ENCODE measurements at regions not wholly inside any gene's neighbourhood (a gene's known extent, or its start where the extent isn't known, plus 50 kb on each side); places are given as distances from the start of the nearest gene placed in this dataset.

DNA sequence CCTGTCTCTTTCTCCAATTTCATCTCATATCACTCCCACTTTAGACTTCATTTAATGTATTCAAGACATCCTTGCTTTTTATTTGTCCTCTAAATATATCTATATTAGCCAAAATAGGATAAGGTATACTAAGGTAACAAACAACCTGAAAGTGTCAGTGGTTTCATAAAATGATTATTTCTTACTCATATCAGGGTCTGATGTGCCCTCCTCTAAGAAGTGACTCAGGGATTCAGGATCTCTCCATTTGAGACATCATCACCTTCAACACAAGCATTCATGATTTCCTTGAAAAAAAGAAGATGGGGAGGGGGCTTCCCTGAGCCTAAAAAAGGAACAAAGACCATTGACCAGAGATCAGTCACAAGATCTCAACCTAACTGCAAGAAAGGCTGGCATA, 131.4 kb upstream of the POU2AF2 start:
- H4K12ac ChIP-seq (ENCODE audit: low read depth, low read length) = no peak overlapping the region
- no peak overlapping the region for H4K91ac ChIP-seq (ENCODE audit: low read depth, low read length)

DNA sequence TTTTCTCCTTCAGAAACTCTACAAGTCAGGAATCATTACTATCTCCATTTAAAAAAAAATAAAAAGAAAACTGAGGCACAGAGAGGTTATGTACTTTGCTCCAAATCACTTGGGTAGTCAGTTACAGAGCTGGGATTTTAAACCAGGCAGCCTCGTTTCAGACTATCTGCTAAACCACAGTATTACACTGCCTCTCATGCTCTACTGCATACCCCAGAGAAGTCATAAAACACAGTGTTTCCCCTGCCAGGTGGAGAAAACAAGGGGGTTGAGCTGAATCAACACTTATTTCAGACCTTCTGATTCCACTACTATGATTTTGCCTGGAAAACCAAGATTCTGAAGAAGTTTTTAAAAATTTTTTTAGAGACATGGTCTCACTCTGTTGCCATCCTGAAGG, 132.9 kb upstream of the POU2AF2 start:
- WGBS (ENCODE audit: extremely low coverage, insufficient coverage, insufficient read length) = no CpG with 5 or more reads among the region's 1 CpG
- H3K9ac ChIP-seq (ENCODE audit: low read length) = no peak overlapping the region
- no peak overlapping the region for H2AK5ac ChIP-seq (ENCODE audit: low read length)
- no peaks in the 10 kb centered on the region for H3K9me3 ChIP-seq (ENCODE audit: insufficient read depth, low read depth, low read length)
- no peak overlapping the region for H2AFZ ChIP-seq (ENCODE audit: insufficient read depth, low read length, poor library complexity)
- H3K79me2 ChIP-seq (ENCODE audit: control insufficient read depth, insufficient read depth, low read length, poor library complexity) = no peaks in the 10 kb centered on the region
- H2BK5ac ChIP-seq (ENCODE audit: low read depth, low read length, poor library complexity) = no peak overlapping the region
- H4K12ac ChIP-seq (ENCODE audit: low read depth, low read length) = no peak overlapping the region
- H3K79me1 ChIP-seq (ENCODE audit: low read length) = no peaks in the 10 kb centered on the region
- H3K4me1 ChIP-seq (ENCODE audit: control insufficient read depth in 1 of 2, insufficient read depth in 2 of 2, low read length in 2 of 2) = no peaks in the 10 kb centered on the region
- no peak overlapping the region for H2BK120ac ChIP-seq (ENCODE audit: insufficient read depth, low read length, poor library complexity)
- no peak overlapping the region for H3K14ac ChIP-seq (ENCODE audit: low read length)
- H3K4ac ChIP-seq (ENCODE audit: low read depth, low read length) = no peak overlapping the region
- no peaks in the 10 kb centered on the region for H3K27me3 ChIP-seq (ENCODE audit: insufficient read depth, low read length)
- no peak for DNase-seq
- H2BK12ac ChIP-seq (ENCODE audit: low read length) = no peak overlapping the region
- H3K4me3 ChIP-seq (ENCODE audit: low read depth, low read length) = no peak overlapping the region
- no peak overlapping the region for H3K23ac ChIP-seq (ENCODE audit: low read length)
- no peak overlapping the region for H3K4me2 ChIP-seq (ENCODE audit: low read length)
- H3K18ac ChIP-seq (ENCODE audit: low read length) = no peak overlapping the region
- H4K91ac ChIP-seq (ENCODE audit: low read depth, low read length) = no peak overlapping the region
- no peak overlapping the region for H4K8ac ChIP-seq (ENCODE audit: low read depth, low read length)
- no peak overlapping the region for H3K27ac ChIP-seq (ENCODE audit: low read depth, low read length)
- H3K36me3 ChIP-seq (ENCODE audit: control insufficient read depth in 1 of 2, insufficient read depth in 2 of 2, low read length in 2 of 2) = no peaks in the 10 kb centered on the region

More for the DNA sequence above, 131.4 kb upstream of the POU2AF2 start:
- H3K4me3 ChIP-seq (ENCODE audit: low read depth, low read length) = no peak overlapping the region
- H3K23ac ChIP-seq (ENCODE audit: low read length) = no peak overlapping the region
- H3K9ac ChIP-seq (ENCODE audit: low read length) = no peak overlapping the region
- H3K18ac ChIP-seq (ENCODE audit: low read length) = no peak overlapping the region
- no peak overlapping the region for H4K8ac ChIP-seq (ENCODE audit: low read depth, low read length)
- no peak overlapping the region for H3K4ac ChIP-seq (ENCODE audit: low read depth, low read length)
- no peak for DNase-seq
- H3K4me2 ChIP-seq (ENCODE audit: low read length) = no peak overlapping the region
- H2AFZ ChIP-seq (ENCODE audit: insufficient read depth, low read length, poor library complexity) = no peak overlapping the region
- no peak overlapping the region for H3K27ac ChIP-seq (ENCODE audit: low read depth, low read length)
- no peak overlapping the region for H2BK5ac ChIP-seq (ENCODE audit: low read depth, low read length, poor library complexity)
- no peak overlapping the region for H3K14ac ChIP-seq (ENCODE audit: low read length)
- no peaks in the 10 kb centered on the region for H3K4me1 ChIP-seq (ENCODE audit: control insufficient read depth in 1 of 2, insufficient read depth in 2 of 2, low read length in 2 of 2)
- H3K27me3 ChIP-seq (ENCODE audit: insufficient read depth, low read length) = no peaks in the 10 kb centered on the region
- H2BK120ac ChIP-seq (ENCODE audit: insufficient read depth, low read length, poor library complexity) = no peak overlapping the region
- H3K79me1 ChIP-seq (ENCODE audit: low read length) = no peaks in the 10 kb centered on the region
- no peak overlapping the region for H2AK5ac ChIP-seq (ENCODE audit: low read length)
- H3K36me3 ChIP-seq (ENCODE audit: control insufficient read depth in 1 of 2, insufficient read depth in 2 of 2, low read length in 2 of 2) = no peaks in the 10 kb centered on the region
- no peaks in the 10 kb centered on the region for H3K9me3 ChIP-seq (ENCODE audit: insufficient read depth, low read depth, low read length)
- H2BK12ac ChIP-seq (ENCODE audit: low read length) = no peak overlapping the region
- no peaks in the 10 kb centered on the region for H3K79me2 ChIP-seq (ENCODE audit: control insufficient read depth, insufficient read depth, low read length, poor library complexity)

DNA sequence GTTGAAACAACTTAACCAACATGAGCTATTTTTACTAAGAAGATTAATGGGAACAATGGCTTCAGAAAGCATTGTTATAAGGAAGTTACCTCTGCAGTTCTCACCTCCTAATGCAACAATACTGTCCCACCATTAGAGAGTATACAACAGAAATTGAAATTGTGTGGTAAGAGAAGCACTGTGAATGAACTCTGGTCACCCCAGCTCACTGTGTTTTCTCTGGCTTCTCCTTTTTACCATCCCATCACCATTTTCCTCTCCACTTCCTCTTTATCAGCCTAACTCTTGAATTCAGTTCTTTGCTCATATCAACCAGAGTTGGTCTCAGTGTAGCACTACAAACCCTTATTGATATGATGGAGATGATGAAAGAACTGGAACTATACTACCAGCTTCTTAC, 138.0 kb upstream of the POU2AF2 start:
- no peak overlapping the region for H3K18ac ChIP-seq (ENCODE audit: low read length)
- H3K79me2 ChIP-seq (ENCODE audit: control insufficient read depth, insufficient read depth, low read length, poor library complexity) = no peaks in the 10 kb centered on the region
- H3K14ac ChIP-seq (ENCODE audit: low read length) = no peak overlapping the region
- H3K9me3 ChIP-seq (ENCODE audit: insufficient read depth, low read depth, low read length) = no peaks in the 10 kb centered on the region
- no peak overlapping the region for H3K4me2 ChIP-seq (ENCODE audit: low read length)
- no peak for DNase-seq
- no peaks in the 10 kb centered on the region for H3K27me3 ChIP-seq (ENCODE audit: insufficient read depth, low read length)
- H2BK5ac ChIP-seq (ENCODE audit: low read depth, low read length, poor library complexity) = no peak overlapping the region
- H4K12ac ChIP-seq (ENCODE audit: low read depth, low read length) = no peak overlapping the region
- no peaks in the 10 kb centered on the region for H3K79me1 ChIP-seq (ENCODE audit: low read length)
- H3K9ac ChIP-seq (ENCODE audit: low read length) = no peak overlapping the region
- H2AK5ac ChIP-seq (ENCODE audit: low read length) = no peak overlapping the region
- H3K4ac ChIP-seq (ENCODE audit: low read depth, low read length) = no peak overlapping the region
- H3K23ac ChIP-seq (ENCODE audit: low read length) = no peak overlapping the region
- no peak overlapping the region for H2BK12ac ChIP-seq (ENCODE audit: low read length)
- no peaks in the 10 kb centered on the region for H3K36me3 ChIP-seq (ENCODE audit: control insufficient read depth in 1 of 2, insufficient read depth in 2 of 2, low read length in 2 of 2)
- H3K4me1 ChIP-seq (ENCODE audit: control insufficient read depth in 1 of 2, insufficient read depth in 2 of 2, low read length in 2 of 2) = no peaks in the 10 kb centered on the region
- H4K91ac ChIP-seq (ENCODE audit: low read depth, low read length) = no peak overlapping the region
- H3K27ac ChIP-seq (ENCODE audit: low read depth, low read length) = no peak overlapping the region
- no peak overlapping the region for H4K8ac ChIP-seq (ENCODE audit: low read depth, low read length)
- no peak overlapping the region for H2AFZ ChIP-seq (ENCODE audit: insufficient read depth, low read length, poor library complexity)
- H3K4me3 ChIP-seq (ENCODE audit: low read depth, low read length) = no peak overlapping the region
- no peak overlapping the region for H2BK120ac ChIP-seq (ENCODE audit: insufficient read depth, low read length, poor library complexity)

DNA sequence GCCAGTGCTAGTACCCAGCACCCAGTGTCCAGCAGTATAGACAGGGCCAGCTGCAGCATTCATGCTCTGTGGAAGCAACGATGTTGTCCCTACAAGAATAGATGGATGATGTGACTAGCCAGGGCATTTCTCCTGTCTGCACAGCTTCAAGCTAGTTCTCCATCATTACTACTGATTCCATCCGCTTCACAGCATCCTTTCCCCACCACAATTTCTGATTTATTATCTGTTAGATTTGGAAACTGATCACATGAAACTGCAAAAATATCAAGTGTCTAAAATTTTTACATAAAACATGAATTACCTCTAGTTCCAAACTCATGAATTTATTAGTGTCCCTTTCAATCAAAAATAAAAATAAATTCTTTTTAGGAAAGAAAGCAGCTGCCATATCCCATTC, 138.9 kb upstream of the POU2AF2 start:
- H3K79me1 ChIP-seq (ENCODE audit: low read length) = no peaks in the 10 kb centered on the region
- H3K4me2 ChIP-seq (ENCODE audit: low read length) = no peak overlapping the region
- H3K36me3 ChIP-seq (ENCODE audit: control insufficient read depth in 1 of 2, insufficient read depth in 2 of 2, low read length in 2 of 2) = no peaks in the 10 kb centered on the region
- H3K4me3 ChIP-seq (ENCODE audit: low read depth, low read length) = no peak overlapping the region
- no peak overlapping the region for H4K8ac ChIP-seq (ENCODE audit: low read depth, low read length)
- H3K23ac ChIP-seq (ENCODE audit: low read length) = no peak overlapping the region
- DNase-seq = no peak
- H3K79me2 ChIP-seq (ENCODE audit: control insufficient read depth, insufficient read depth, low read length, poor library complexity) = no peaks in the 10 kb centered on the region
- no peak overlapping the region for H3K9ac ChIP-seq (ENCODE audit: low read length)
- H3K4ac ChIP-seq (ENCODE audit: low read depth, low read length) = no peak overlapping the region
- H3K4me1 ChIP-seq (ENCODE audit: control insufficient read depth in 1 of 2, insufficient read depth in 2 of 2, low read length in 2 of 2) = no peaks in the 10 kb centered on the region
- H3K18ac ChIP-seq (ENCODE audit: low read length) = no peak overlapping the region
- H2AFZ ChIP-seq (ENCODE audit: insufficient read depth, low read length, poor library complexity) = no peak overlapping the region
- H2AK5ac ChIP-seq (ENCODE audit: low read length) = no peak overlapping the region
- no peaks in the 10 kb centered on the region for H3K27me3 ChIP-seq (ENCODE audit: insufficient read depth, low read length)
- H3K14ac ChIP-seq (ENCODE audit: low read length) = no peak overlapping the region
- no peak overlapping the region for H3K27ac ChIP-seq (ENCODE audit: low read depth, low read length)
- H2BK12ac ChIP-seq (ENCODE audit: low read length) = no peak overlapping the region
- WGBS (ENCODE audit: extremely low coverage, insufficient coverage, insufficient read length) = no CpG with 5 or more reads among the region's 2 CpGs
- no peak overlapping the region for H2BK120ac ChIP-seq (ENCODE audit: insufficient read depth, low read length, poor library complexity)
- no peak overlapping the region for H4K91ac ChIP-seq (ENCODE audit: low read depth, low read length)
- H2BK5ac ChIP-seq (ENCODE audit: low read depth, low read length, poor library complexity) = no peak overlapping the region
- H4K12ac ChIP-seq (ENCODE audit: low read depth, low read length) = no peak overlapping the region
- no peaks in the 10 kb centered on the region for H3K9me3 ChIP-seq (ENCODE audit: insufficient read depth, low read depth, low read length)

DNA sequence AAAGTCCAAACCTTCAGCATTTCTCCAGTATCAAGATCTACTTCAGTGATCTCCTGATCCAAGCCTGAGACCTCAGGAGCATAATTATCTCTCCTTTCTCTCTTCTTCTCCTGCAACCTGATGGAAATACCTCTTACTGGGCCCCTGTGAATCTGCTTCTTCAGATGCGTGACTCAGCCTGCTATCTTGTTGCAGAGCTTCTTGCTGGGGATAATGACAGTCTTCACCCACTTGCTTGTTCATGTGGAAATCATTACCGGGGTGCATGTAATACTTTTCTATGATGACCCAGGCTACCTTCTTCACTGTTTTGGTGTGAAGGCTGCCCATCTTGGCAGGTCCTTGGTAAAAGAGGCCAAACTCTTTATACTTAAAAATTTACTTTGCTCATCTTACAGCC, 140.0 kb upstream of the POU2AF2 start:
- H2AFZ ChIP-seq (ENCODE audit: insufficient read depth, low read length, poor library complexity) = no peak overlapping the region
- no peak overlapping the region for H3K4ac ChIP-seq (ENCODE audit: low read depth, low read length)
- no peak overlapping the region for H3K4me2 ChIP-seq (ENCODE audit: low read length)
- H2BK120ac ChIP-seq (ENCODE audit: insufficient read depth, low read length, poor library complexity) = no peak overlapping the region
- no peak overlapping the region for H3K27ac ChIP-seq (ENCODE audit: low read depth, low read length)
- WGBS (ENCODE audit: extremely low coverage, insufficient coverage, insufficient read length) = no CpG with 5 or more reads among the region's 2 CpGs
- no peak overlapping the region for H2BK5ac ChIP-seq (ENCODE audit: low read depth, low read length, poor library complexity)
- H3K9ac ChIP-seq (ENCODE audit: low read length) = no peak overlapping the region
- H3K14ac ChIP-seq (ENCODE audit: low read length) = no peak overlapping the region
- no peaks in the 10 kb centered on the region for H3K4me1 ChIP-seq (ENCODE audit: control insufficient read depth in 1 of 2, insufficient read depth in 2 of 2, low read length in 2 of 2)
- no peaks in the 10 kb centered on the region for H3K36me3 ChIP-seq (ENCODE audit: control insufficient read depth in 1 of 2, insufficient read depth in 2 of 2, low read length in 2 of 2)
- H4K91ac ChIP-seq (ENCODE audit: low read depth, low read length) = no peak overlapping the region
- no peaks in the 10 kb centered on the region for H3K27me3 ChIP-seq (ENCODE audit: insufficient read depth, low read length)
- H3K9me3 ChIP-seq (ENCODE audit: insufficient read depth, low read depth, low read length) = no peaks in the 10 kb centered on the region
- H2AK5ac ChIP-seq (ENCODE audit: low read length) = no peak overlapping the region
- no peak overlapping the region for H3K18ac ChIP-seq (ENCODE audit: low read length)
- no peak overlapping the region for H4K12ac ChIP-seq (ENCODE audit: low read depth, low read length)
- H3K79me1 ChIP-seq (ENCODE audit: low read length) = no peaks in the 10 kb centered on the region
- no peak overlapping the region for H4K8ac ChIP-seq (ENCODE audit: low read depth, low read length)
- H3K79me2 ChIP-seq (ENCODE audit: control insufficient read depth, insufficient read depth, low read length, poor library complexity) = no peaks in the 10 kb centered on the region
- no peak overlapping the region for H2BK12ac ChIP-seq (ENCODE audit: low read length)
- no peak for DNase-seq
- H3K4me3 ChIP-seq (ENCODE audit: low read depth, low read length) = no peak overlapping the region
- H3K23ac ChIP-seq (ENCODE audit: low read length) = no peak overlapping the region
